ENCODE measurements at regions not wholly inside any gene's neighbourhood (a gene's known extent, or its start where the extent isn't known, plus 50 kb on each side); places are given as distances from the start of the nearest gene placed in this dataset.

- DNase-seq (no peak), ATAC-seq (ENCODE audit: insufficient read depth, low read depth) (no peak)
- Histone ChIP-seq H2AFZ (ENCODE audit: low read depth, low read length) (no peak overlapping the region), H3K36me3 (ENCODE audit: insufficient read depth, low read length) (peaks cover 36% of the 10 kb centered on the region), H3K9ac (ENCODE audit: low read depth, low read length) (no peak overlapping the region), H3K27me3 (ENCODE audit: insufficient read depth, low read length, poor library complexity) (no peaks in the 10 kb centered on the region), H3K79me2 (ENCODE audit: insufficient read depth, low read length) (no peaks in the 10 kb centered on the region), H3K4me1 (ENCODE audit: insufficient read depth, low read length) (peaks cover 30% of the 10 kb centered on the region), H3K27ac (ENCODE audit: low read length) (no peak overlapping the region), H4K20me1 (ENCODE audit: insufficient read depth, low read length) (no peaks in the 10 kb centered on the region), H3K9me3 (ENCODE audit: insufficient read depth, low read length, severe bottlenecking) (peaks cover 12% of the 10 kb centered on the region), H3K4me2 (ENCODE audit: insufficient read depth, low read length) (no peak overlapping the region), H3K4me3 (ENCODE audit: low read depth in 1 of 2, low read length in 2 of 2) (no peak overlapping the region)
- no peak for TF ChIP-seq CTCF (IDR thresholded peaks at IDR 0.05; ENCODE audit: borderline replicate concordance, extremely low read depth, low read length, poor library complexity, severe bottlenecking)
- TF ChIP-seq EZH2 (IDR thresholded peaks at IDR 0.05; ENCODE audit: borderline replicate concordance, low read depth, low read length, severe bottlenecking) = no peak
Measured at GRCh38 chr14:71654810-71655209, 277.4 kb upstream of the RGS6 start.

GRCh38 chr14:71658261-71658860, 273.9 kb upstream of the RGS6 start:
- DNase-seq (no peak), ATAC-seq (ENCODE audit: insufficient read depth, low read depth) (peak; percentile 60)
- no peaks in the 10 kb centered on the region for H3K9me3 ChIP-seq (ENCODE audit: insufficient read depth, low read length, severe bottlenecking)
- H3K9ac ChIP-seq (ENCODE audit: low read depth, low read length) = no peak overlapping the region; the same call in 1 of the 2 replicates
- peak overlapping the region; percentile 2; the same call in 1 of the 2 replicates for H3K4me2 ChIP-seq (ENCODE audit: insufficient read depth, low read length)
- peaks cover 32% of the 10 kb centered on the region for H3K36me3 ChIP-seq (ENCODE audit: insufficient read depth, low read length)
- no peaks in the 10 kb centered on the region for H3K27me3 ChIP-seq (ENCODE audit: insufficient read depth, low read length, poor library complexity)
- H3K4me1 ChIP-seq (ENCODE audit: insufficient read depth, low read length) = peaks cover 35% of the 10 kb centered on the region
- H3K4me3 ChIP-seq (ENCODE audit: low read depth in 1 of 2, low read length in 2 of 2) = no peak overlapping the region
- H3K79me2 ChIP-seq (ENCODE audit: insufficient read depth, low read length) = no peaks in the 10 kb centered on the region
- no peak overlapping the region for H2AFZ ChIP-seq (ENCODE audit: low read depth, low read length)
- TF ChIP-seq CTCF (IDR thresholded peaks at IDR 0.05; ENCODE audit: borderline replicate concordance, extremely low read depth, low read length, poor library complexity, severe bottlenecking) (no peak), EZH2 (IDR thresholded peaks at IDR 0.05; ENCODE audit: borderline replicate concordance, low read depth, low read length, severe bottlenecking) (no peak)
- H3K27ac ChIP-seq (ENCODE audit: low read length) = peak overlapping the region; percentile 54
- H4K20me1 ChIP-seq (ENCODE audit: insufficient read depth, low read length) = no peaks in the 10 kb centered on the region

GRCh38 chr14:71659159-71659558, 273.1 kb upstream of the RGS6 start:
- H3K36me3 ChIP-seq (ENCODE audit: insufficient read depth, low read length) = peaks cover 28% of the 10 kb centered on the region
- ATAC-seq (ENCODE audit: insufficient read depth, low read depth) (peak; percentile 84), DNase-seq (no peak)
- H3K27ac ChIP-seq (ENCODE audit: low read length) = peak overlapping the region; percentile 54
- H3K9me3 ChIP-seq (ENCODE audit: insufficient read depth, low read length, severe bottlenecking) = no peaks in the 10 kb centered on the region
- TF ChIP-seq EZH2 (IDR thresholded peaks at IDR 0.05; ENCODE audit: borderline replicate concordance, low read depth, low read length, severe bottlenecking) (no peak), CTCF (IDR thresholded peaks at IDR 0.05; ENCODE audit: borderline replicate concordance, extremely low read depth, low read length, poor library complexity, severe bottlenecking) (no peak)
- no peak overlapping the region for H3K4me3 ChIP-seq (ENCODE audit: low read depth in 1 of 2, low read length in 2 of 2)
- peaks cover 35% of the 10 kb centered on the region for H3K4me1 ChIP-seq (ENCODE audit: insufficient read depth, low read length)
- H4K20me1 ChIP-seq (ENCODE audit: insufficient read depth, low read length) = no peaks in the 10 kb centered on the region
- no peaks in the 10 kb centered on the region for H3K79me2 ChIP-seq (ENCODE audit: insufficient read depth, low read length)
- H2AFZ ChIP-seq (ENCODE audit: low read depth, low read length) = no peak overlapping the region
- H3K27me3 ChIP-seq (ENCODE audit: insufficient read depth, low read length, poor library complexity) = no peaks in the 10 kb centered on the region
- H3K4me2 ChIP-seq (ENCODE audit: insufficient read depth, low read length) = no peak overlapping the region
- no peak overlapping the region; the same call in 1 of the 2 replicates for H3K9ac ChIP-seq (ENCODE audit: low read depth, low read length)

Measured in DND-41 (cell line).